ENCODE measurements at regions not wholly inside any gene's neighbourhood (a gene's known extent, or its start where the extent isn't known, plus 50 kb on each side); places are given as distances from the start of the nearest gene placed in this dataset.

DNA sequence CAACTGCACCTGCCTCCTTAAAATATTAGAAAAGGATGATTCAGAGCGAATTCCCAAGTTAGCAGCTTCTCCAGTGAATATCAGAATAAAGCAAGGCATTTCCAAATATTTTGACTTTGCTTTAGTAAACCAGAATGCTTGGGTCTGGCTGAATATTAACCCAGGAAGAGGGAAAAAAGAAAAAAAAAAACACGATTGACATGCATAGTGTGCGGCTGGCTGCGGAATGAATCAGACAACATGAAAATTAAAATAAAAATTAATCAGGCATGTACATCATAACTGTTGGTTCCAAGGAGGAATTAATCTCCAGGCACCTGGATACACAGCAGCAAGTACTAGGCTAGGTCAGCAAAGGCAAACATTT is 105.8 kb upstream of the NCKAP5 start:
- TF ChIP-seq, protein P1, sequence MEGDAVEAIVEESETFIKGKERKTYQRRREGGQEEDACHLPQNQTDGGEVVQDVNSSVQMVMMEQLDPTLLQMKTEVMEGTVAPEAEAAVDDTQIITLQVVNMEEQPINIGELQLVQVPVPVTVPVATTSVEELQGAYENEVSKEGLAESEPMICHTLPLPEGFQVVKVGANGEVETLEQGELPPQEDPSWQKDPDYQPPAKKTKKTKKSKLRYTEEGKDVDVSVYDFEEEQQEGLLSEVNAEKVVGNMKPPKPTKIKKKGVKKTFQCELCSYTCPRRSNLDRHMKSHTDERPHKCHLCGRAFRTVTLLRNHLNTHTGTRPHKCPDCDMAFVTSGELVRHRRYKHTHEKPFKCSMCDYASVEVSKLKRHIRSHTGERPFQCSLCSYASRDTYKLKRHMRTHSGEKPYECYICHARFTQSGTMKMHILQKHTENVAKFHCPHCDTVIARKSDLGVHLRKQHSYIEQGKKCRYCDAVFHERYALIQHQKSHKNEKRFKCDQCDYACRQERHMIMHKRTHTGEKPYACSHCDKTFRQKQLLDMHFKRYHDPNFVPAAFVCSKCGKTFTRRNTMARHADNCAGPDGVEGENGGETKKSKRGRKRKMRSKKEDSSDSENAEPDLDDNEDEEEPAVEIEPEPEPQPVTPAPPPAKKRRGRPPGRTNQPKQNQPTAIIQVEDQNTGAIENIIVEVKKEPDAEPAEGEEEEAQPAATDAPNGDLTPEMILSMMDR (IDR thresholded peaks at IDR 0.05), result no peak
- TF ChIP-seq POLR2A (IDR thresholded peaks at IDR 0.05), result no peak
